Gastrocnemius medialis (tissue), 4 donors: ENCODE measurements at regions not wholly inside any gene's neighbourhood (a gene's known extent, or its start where the extent isn't known, plus 50 kb on each side); places are given as distances from the start of the nearest gene placed in this dataset.

Experiments used
- CTCF ChIP-seq, 5 experiments: fragments of 450-650 bp in 3 of 5; fragments of 200-600 bp in 2 of 5; sonication (generic) in 2 of 5; IDR thresholded peaks in 4 of 5; conservative IDR thresholded peaks in 1 of 5; 1 replicate in 4 of 5; 2 replicates in 1 of 5; pipeline ENCODE4 v1.5.1; 2016 to 2019; ENCODE audit warnings: antibody characterized with exemption in 5 of 5, mild to moderate bottlenecking in 3 of 5, moderate library complexity in 3 of 5
- POLR2A ChIP-seq, 2 donors: fragments of 450-650 bp; IDR thresholded peaks; one replicate each; pipeline ENCODE4 v1.6.1; 2017; ENCODE audit warnings: antibody characterized with exemption in 2 of 2, mild to moderate bottlenecking in 2 of 2, moderate library complexity in 2 of 2

DNA sequence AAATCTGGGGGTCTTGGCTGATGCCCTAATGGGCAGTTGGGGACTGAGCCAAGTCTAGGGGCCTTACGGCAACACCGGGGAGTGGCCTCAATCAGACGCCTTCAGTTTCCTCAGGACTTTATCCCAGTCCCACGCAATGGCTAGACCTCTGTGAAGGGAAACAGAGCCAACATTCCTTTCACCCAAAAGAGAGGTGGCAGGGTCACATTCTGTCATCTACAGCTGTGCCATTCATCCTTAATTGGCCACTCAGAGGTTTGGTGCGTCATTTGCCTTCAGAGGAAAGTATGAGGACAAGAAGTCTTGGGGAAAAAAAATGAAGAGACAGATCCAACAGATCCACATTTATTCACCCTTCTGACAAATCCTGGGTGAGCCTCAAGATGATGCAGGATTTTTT lies 166.9 kb upstream of the AVPR1A start:
- no peak for TF ChIP-seq CTCF (IDR thresholded peaks at IDR 0.05 in 4 of 5, conservative IDR thresholded peaks at IDR 0.05 in 1 of 5)
- no peak for TF ChIP-seq POLR2A (IDR thresholded peaks at IDR 0.05)
